Spleen (tissue), 7 donors: ENCODE measurements at regions not wholly inside any gene's neighbourhood (a gene's known extent, or its start where the extent isn't known, plus 50 kb on each side); places are given as distances from the start of the nearest gene placed in this dataset.

Experiments used
- POLR2A ChIP-seq, 3 donors: fragments of 450-650 bp; IDR thresholded peaks; one replicate each; pipeline ENCODE4 v1.5.1; 2017; ENCODE audit warnings: antibody characterized with exemption in 3 of 3, mild to moderate bottlenecking in 1 of 3
- POLR2AphosphoS5 ChIP-seq, 3 donors: sonication (generic); formaldehyde crosslinking; IDR thresholded peaks; one replicate each; pipeline ENCODE4 v1.5.1; 2017; ENCODE audit warnings: antibody characterized with exemption in 3 of 3
- TF ChIP-seq, protein P1 (sequence below), 11 experiments: fragments of 200-600 bp in 7 of 11; fragments of 450-650 bp in 4 of 11; sonication (generic) in 4 of 11; IDR thresholded peaks in 8 of 11; conservative IDR thresholded peaks in 3 of 11; 1 replicate in 7 of 11; 2 replicates in 4 of 11; pipeline versions ENCODE4 v1.4.0 to v1.8.0; 2016 to 2021; ENCODE audit warnings: antibody characterized with exemption in 11 of 11, inconsistent platforms in 4 of 11, mild to moderate bottlenecking in 1 of 11
- donor health status: DM: no; HTN: no; CAD: no; lungs with moderate emphysema.
- donor health status: DM: no; HTN: no; CAD: no.
- donor health status: DM: no; HTN: no; CAD: no.

DNA sequence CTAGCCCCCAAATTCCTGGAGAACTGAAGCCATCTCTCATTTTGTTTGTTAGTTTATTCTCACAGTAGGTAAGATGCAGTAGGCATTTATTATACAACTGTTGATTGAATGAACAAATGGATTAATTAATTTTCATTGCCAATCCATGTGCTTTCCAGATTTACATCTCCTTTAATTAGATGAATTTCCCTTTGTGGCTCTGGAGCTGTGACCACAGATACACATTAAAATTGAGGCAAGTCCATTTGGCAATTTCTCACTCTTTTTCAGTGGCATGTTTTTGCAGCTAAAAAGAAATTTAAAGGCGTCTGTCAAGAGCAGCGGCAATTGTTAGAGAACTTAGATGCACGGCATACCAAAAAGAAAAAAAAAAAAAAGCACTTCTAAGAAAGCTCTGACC lies 635.4 kb upstream of the SOX9 start:
- TF ChIP-seq, protein P1, sequence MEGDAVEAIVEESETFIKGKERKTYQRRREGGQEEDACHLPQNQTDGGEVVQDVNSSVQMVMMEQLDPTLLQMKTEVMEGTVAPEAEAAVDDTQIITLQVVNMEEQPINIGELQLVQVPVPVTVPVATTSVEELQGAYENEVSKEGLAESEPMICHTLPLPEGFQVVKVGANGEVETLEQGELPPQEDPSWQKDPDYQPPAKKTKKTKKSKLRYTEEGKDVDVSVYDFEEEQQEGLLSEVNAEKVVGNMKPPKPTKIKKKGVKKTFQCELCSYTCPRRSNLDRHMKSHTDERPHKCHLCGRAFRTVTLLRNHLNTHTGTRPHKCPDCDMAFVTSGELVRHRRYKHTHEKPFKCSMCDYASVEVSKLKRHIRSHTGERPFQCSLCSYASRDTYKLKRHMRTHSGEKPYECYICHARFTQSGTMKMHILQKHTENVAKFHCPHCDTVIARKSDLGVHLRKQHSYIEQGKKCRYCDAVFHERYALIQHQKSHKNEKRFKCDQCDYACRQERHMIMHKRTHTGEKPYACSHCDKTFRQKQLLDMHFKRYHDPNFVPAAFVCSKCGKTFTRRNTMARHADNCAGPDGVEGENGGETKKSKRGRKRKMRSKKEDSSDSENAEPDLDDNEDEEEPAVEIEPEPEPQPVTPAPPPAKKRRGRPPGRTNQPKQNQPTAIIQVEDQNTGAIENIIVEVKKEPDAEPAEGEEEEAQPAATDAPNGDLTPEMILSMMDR (IDR thresholded peaks at IDR 0.05 in 8 of 11, conservative IDR thresholded peaks at IDR 0.05 in 3 of 11) = no peak
- TF ChIP-seq POLR2AphosphoS5 (IDR thresholded peaks at IDR 0.05) (no peak), POLR2A (IDR thresholded peaks at IDR 0.05) (no peak)
